ENCODE measurements at regions not wholly inside any gene's neighbourhood (a gene's known extent, or its start where the extent isn't known, plus 50 kb on each side); places are given as distances from the start of the nearest gene placed in this dataset.

- Histone ChIP-seq H3K4me1 (no peaks in the 10 kb centered on the region), H3K9me3 (peaks cover 0 to 13% (median 0%) of the 10 kb centered on the region in 3 donors), H3K4me3 (no peak overlapping the region), H3K36me3 (no peaks in the 10 kb centered on the region), H3K27ac (no peak overlapping the region), H3K27me3 (peaks cover 19% of the 10 kb centered on the region)
- TF ChIP-seq POLR2AphosphoS5 (IDR thresholded peaks at IDR 0.05), result no peak
- TF ChIP-seq CTCF (IDR thresholded peaks at IDR 0.05), result no peak
- no peak for TF ChIP-seq EP300 (IDR thresholded peaks at IDR 0.05)
- no peak for TF ChIP-seq POLR2A (IDR thresholded peaks at IDR 0.05)
- no peak for ATAC-seq
Observed at GRCh38 chr20:24273251-24273650, 196.2 kb upstream of the SYNDIG1 start.

GRCh38 chr20:24261351-24261750 lies 208.1 kb upstream of the SYNDIG1 start:
- Histone ChIP-seq H3K36me3 (no peaks in the 10 kb centered on the region), H3K27ac (no peak overlapping the region), H3K4me1 (no peaks in the 10 kb centered on the region), H3K27me3 (peaks cover 18% of the 10 kb centered on the region), H3K9me3 (no peaks in the 10 kb centered on the region), H3K4me3 (no peak overlapping the region)
- 24 to 43% methylated on average over 3 of the region's 3 CpGs for WGBS, 2 donors (ENCODE audit: low coverage in 1 of 2)
- ATAC-seq, result no peak
- TF ChIP-seq EP300 (IDR thresholded peaks at IDR 0.05) (no peak), POLR2A (IDR thresholded peaks at IDR 0.05) (no peak), CTCF (IDR thresholded peaks at IDR 0.05) (no peak), POLR2AphosphoS5 (IDR thresholded peaks at IDR 0.05) (no peak)

- Histone ChIP-seq H3K27me3 (no peaks in the 10 kb centered on the region), H3K9me3 (no peaks in the 10 kb centered on the region), H3K4me3 (no peak overlapping the region), H3K36me3 (no peaks in the 10 kb centered on the region), H3K27ac (no peak overlapping the region), H3K4me1 (no peaks in the 10 kb centered on the region)
- 86 to 88% methylated on average over 3 of the region's 3 CpGs for WGBS, 2 donors (ENCODE audit: low coverage in 1 of 2)
- no peak for ATAC-seq
- TF ChIP-seq CTCF (IDR thresholded peaks at IDR 0.05), result no peak
- no peak for TF ChIP-seq POLR2AphosphoS5 (IDR thresholded peaks at IDR 0.05)
- no peak for TF ChIP-seq EP300 (IDR thresholded peaks at IDR 0.05)
- TF ChIP-seq POLR2A (IDR thresholded peaks at IDR 0.05), result no peak
Observed at GRCh38 chr20:24257171-24257570, 212.3 kb upstream of the SYNDIG1 start.

- WGBS, 2 donors (ENCODE audit: low coverage in 1 of 2), result 76 to 90% methylated on average over 3 to 4 of the region's 9 CpGs
- TF ChIP-seq POLR2AphosphoS5 (IDR thresholded peaks at IDR 0.05) (no peak), CTCF (IDR thresholded peaks at IDR 0.05) (no peak), POLR2A (IDR thresholded peaks at IDR 0.05) (no peak), EP300 (IDR thresholded peaks at IDR 0.05) (no peak)
- Histone ChIP-seq H3K36me3 (no peaks in the 10 kb centered on the region), H3K9me3 (no peaks in the 10 kb centered on the region), H3K4me1 (no peaks in the 10 kb centered on the region), H3K27me3 (no peaks in the 10 kb centered on the region), H3K27ac (no peak overlapping the region), H3K4me3 (no peak overlapping the region)
- ATAC-seq, result no peak
Observed at GRCh38 chr20:24256307-24256706, 213.1 kb upstream of the SYNDIG1 start.

GRCh38 chr20:24254480-24254879 lies 214.9 kb upstream of the SYNDIG1 start:
- H3K9me3 ChIP-seq, result no peaks in the 10 kb centered on the region
- H3K27ac ChIP-seq, result no peak overlapping the region
- H3K4me1 ChIP-seq, result no peaks in the 10 kb centered on the region
- no peak for TF ChIP-seq POLR2A (IDR thresholded peaks at IDR 0.05)
- no peak for TF ChIP-seq POLR2AphosphoS5 (IDR thresholded peaks at IDR 0.05)
- no peak for TF ChIP-seq EP300 (IDR thresholded peaks at IDR 0.05)
- TF ChIP-seq CTCF (IDR thresholded peaks at IDR 0.05), result no peak
- H3K27me3 ChIP-seq, result no peaks in the 10 kb centered on the region
- no peak for ATAC-seq
- no peak overlapping the region for H3K4me3 ChIP-seq
- H3K36me3 ChIP-seq, result no peaks in the 10 kb centered on the region
- WGBS, 2 donors (ENCODE audit: low coverage in 1 of 2), result 70 to 86% methylated on average over 1 to 3 of the region's 3 CpGs

All from gastroesophageal sphincter (tissue), 4 donors.